HG03442 (cell line): ENCODE measurements at regions not wholly inside any gene's neighbourhood (a gene's known extent, or its start where the extent isn't known, plus 50 kb on each side); places are given as distances from the start of the nearest gene placed in this dataset.

ENCODE experiments used
- ATAC-seq: cut with Tn5 transposase; IDR thresholded peaks from one replicate; pipeline ENCODE4 v1.9.1; 2021; ENCODE audit warnings: mild to moderate bottlenecking, moderate library complexity; ENCODE audit not compliant: unreplicated experiment

- ATAC-seq: no peak
These were observed 230.7 kb upstream of the SPRY2 start for GRCh38 chr13:80571346-80572307.

GRCh38 chr13:80563439-80563838 lies 222.5 kb upstream of the SPRY2 start:
- ATAC-seq: no peak

GRCh38 chr13:80562433-80563156 lies 221.7 kb upstream of the SPRY2 start:
- ATAC-seq: no peak

GRCh38 chr13:80560609-80561008 lies 219.7 kb upstream of the SPRY2 start:
- no peak for ATAC-seq

- ATAC-seq: no peak
These were observed 219.0 kb upstream of the SPRY2 start for GRCh38 chr13:80559944-80560343.

GRCh38 chr13:80558074-80558473 lies 217.1 kb upstream of the SPRY2 start:
- no peak for ATAC-seq

- ATAC-seq: no peak
These were observed 215.1 kb upstream of the SPRY2 start for GRCh38 chr13:80555796-80556678.

GRCh38 chr13:80552851-80553440 lies 212.0 kb upstream of the SPRY2 start:
- no peak for ATAC-seq

GRCh38 chr13:80551650-80552497 lies 210.9 kb upstream of the SPRY2 start:
- ATAC-seq: no peak

- ATAC-seq: no peak
These were observed 210.1 kb upstream of the SPRY2 start for GRCh38 chr13:80550971-80551441.

GRCh38 chr13:80548915-80549314 lies 208.0 kb upstream of the SPRY2 start:
- no peak for ATAC-seq

- ATAC-seq: no peak
These were observed 207.2 kb upstream of the SPRY2 start for GRCh38 chr13:80547885-80548825.

GRCh38 chr13:80547341-80547740 lies 206.4 kb upstream of the SPRY2 start:
- ATAC-seq: no peak

GRCh38 chr13:80533175-80533574 lies 192.2 kb upstream of the SPRY2 start:
- ATAC-seq: no peak

- ATAC-seq: no peak
These were observed 190.0 kb upstream of the SPRY2 start for GRCh38 chr13:80530902-80531301.

GRCh38 chr13:80530191-80530590 lies 189.3 kb upstream of the SPRY2 start:
- no peak for ATAC-seq

- no peak for ATAC-seq
These were observed 188.8 kb upstream of the SPRY2 start for GRCh38 chr13:80529734-80530133.

GRCh38 chr13:80528733-80529132 lies 187.8 kb upstream of the SPRY2 start:
- no peak for ATAC-seq
